ENCODE measurements at regions not wholly inside any gene's neighbourhood (a gene's known extent, or its start where the extent isn't known, plus 50 kb on each side); places are given as distances from the start of the nearest gene placed in this dataset.

DNA sequence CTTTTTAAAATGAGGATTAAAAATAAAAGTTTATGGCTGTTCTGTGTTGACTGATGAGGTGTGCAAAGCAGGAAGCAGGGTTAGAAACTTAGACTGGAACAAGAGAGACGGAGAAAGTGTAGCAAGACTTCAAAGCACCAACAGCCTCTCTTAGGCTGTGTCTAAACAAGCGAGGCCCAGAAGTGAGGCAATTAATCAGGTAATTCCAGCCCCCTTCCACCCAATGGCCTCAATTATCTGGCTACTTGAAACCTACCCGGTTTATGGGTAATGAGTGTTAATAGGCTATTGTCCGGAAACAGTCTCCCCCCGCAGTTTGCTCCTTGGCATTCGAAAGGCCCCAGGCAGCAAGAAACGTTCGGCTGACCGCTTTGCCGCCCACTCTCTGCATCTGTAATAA, 171.7 kb upstream of the MYCN start:
- TF ChIP-seq, protein P1, sequence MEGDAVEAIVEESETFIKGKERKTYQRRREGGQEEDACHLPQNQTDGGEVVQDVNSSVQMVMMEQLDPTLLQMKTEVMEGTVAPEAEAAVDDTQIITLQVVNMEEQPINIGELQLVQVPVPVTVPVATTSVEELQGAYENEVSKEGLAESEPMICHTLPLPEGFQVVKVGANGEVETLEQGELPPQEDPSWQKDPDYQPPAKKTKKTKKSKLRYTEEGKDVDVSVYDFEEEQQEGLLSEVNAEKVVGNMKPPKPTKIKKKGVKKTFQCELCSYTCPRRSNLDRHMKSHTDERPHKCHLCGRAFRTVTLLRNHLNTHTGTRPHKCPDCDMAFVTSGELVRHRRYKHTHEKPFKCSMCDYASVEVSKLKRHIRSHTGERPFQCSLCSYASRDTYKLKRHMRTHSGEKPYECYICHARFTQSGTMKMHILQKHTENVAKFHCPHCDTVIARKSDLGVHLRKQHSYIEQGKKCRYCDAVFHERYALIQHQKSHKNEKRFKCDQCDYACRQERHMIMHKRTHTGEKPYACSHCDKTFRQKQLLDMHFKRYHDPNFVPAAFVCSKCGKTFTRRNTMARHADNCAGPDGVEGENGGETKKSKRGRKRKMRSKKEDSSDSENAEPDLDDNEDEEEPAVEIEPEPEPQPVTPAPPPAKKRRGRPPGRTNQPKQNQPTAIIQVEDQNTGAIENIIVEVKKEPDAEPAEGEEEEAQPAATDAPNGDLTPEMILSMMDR (IDR thresholded peaks at IDR 0.05) = no peak
- no peak for TF ChIP-seq POLR2A (IDR thresholded peaks at IDR 0.05)
